ENCODE measurements at regions not wholly inside any gene's neighbourhood (a gene's known extent, or its start where the extent isn't known, plus 50 kb on each side); places are given as distances from the start of the nearest gene placed in this dataset.
"Not testable (repeated sequence)": the region's sequence is repeated elsewhere in the genome, so short reads cannot be mapped to it uniquely, and the experiment has no call there.

- no peak for DNase-seq (ENCODE audit: low spot score)
- no peak for ATAC-seq (ENCODE audit: low FRiP score)
- TF ChIP-seq CTCF (IDR thresholded peaks at IDR 0.05): no peak
Observed at GRCh38 chr9:29439961-29440360, 1866.7 kb upstream of the C9orf72 start.

GRCh38 chr9:29440449-29440848 lies 1867.2 kb upstream of the C9orf72 start:
- ATAC-seq (ENCODE audit: low FRiP score) (no peak), DNase-seq (ENCODE audit: low spot score) (no peak)
- no peak for TF ChIP-seq CTCF (IDR thresholded peaks at IDR 0.05)

GRCh38 chr9:29445751-29446150 lies 1872.5 kb upstream of the C9orf72 start:
- ATAC-seq (ENCODE audit: low FRiP score) (no peak), DNase-seq (ENCODE audit: low spot score) (no peak)
- TF ChIP-seq CTCF (IDR thresholded peaks at IDR 0.05): no peak

- DNase-seq (ENCODE audit: low spot score) (no peak), ATAC-seq (ENCODE audit: low FRiP score) (no peak)
- no peak for TF ChIP-seq CTCF (IDR thresholded peaks at IDR 0.05)
Observed at GRCh38 chr9:29449306-29449705, 1876.0 kb upstream of the C9orf72 start.

GRCh38 chr9:29450343-29450875 lies 1877.1 kb upstream of the C9orf72 start:
- not testable (repeated sequence) for DNase-seq (ENCODE audit: low spot score); ATAC-seq (ENCODE audit: low FRiP score)

GRCh38 chr9:29456940-29457339 lies 1883.7 kb upstream of the C9orf72 start:
- ATAC-seq (ENCODE audit: low FRiP score): no peak
- no peak for DNase-seq (ENCODE audit: low spot score)
- no peak for TF ChIP-seq CTCF (IDR thresholded peaks at IDR 0.05)

GRCh38 chr9:29475471-29475870 lies 1902.2 kb upstream of the C9orf72 start:
- no peak for ATAC-seq (ENCODE audit: low FRiP score)
- TF ChIP-seq CTCF (IDR thresholded peaks at IDR 0.05): no peak

GRCh38 chr9:29511680-29512079 lies 1938.4 kb upstream of the C9orf72 start:
- DNase-seq (ENCODE audit: low spot score) (no peak), ATAC-seq (ENCODE audit: low FRiP score) (no peak)
- no peak for TF ChIP-seq CTCF (IDR thresholded peaks at IDR 0.05)

More at GRCh38 chr9:29475471-29475870, 1902.2 kb upstream of the C9orf72 start:
- DNase-seq (ENCODE audit: low spot score): no peak
